Suprapubic skin (tissue), 3 donors: ENCODE measurements at regions not wholly inside any gene's neighbourhood (a gene's known extent, or its start where the extent isn't known, plus 50 kb on each side); places are given as distances from the start of the nearest gene placed in this dataset.

Experiments used
- POLR2A ChIP-seq, 2 donors: fragments of 450-650 bp; IDR thresholded peaks; one replicate each; pipeline ENCODE4 v1.6.1; 2017; ENCODE audit warnings: antibody characterized with exemption in 2 of 2, mild to moderate bottlenecking in 2 of 2, moderate library complexity in 2 of 2
- TF ChIP-seq, protein P1 (sequence below), 2 donors: fragments of 200-600 bp in 1 of 2; fragments of 450-650 bp in 1 of 2; sonication (generic) in 1 of 2; IDR thresholded peaks; one replicate each; pipeline ENCODE4 v1.5.1; 2016 to 2019; ENCODE audit warnings: antibody characterized with exemption in 2 of 2, mild to moderate bottlenecking in 1 of 2, moderate library complexity in 1 of 2

DNA sequence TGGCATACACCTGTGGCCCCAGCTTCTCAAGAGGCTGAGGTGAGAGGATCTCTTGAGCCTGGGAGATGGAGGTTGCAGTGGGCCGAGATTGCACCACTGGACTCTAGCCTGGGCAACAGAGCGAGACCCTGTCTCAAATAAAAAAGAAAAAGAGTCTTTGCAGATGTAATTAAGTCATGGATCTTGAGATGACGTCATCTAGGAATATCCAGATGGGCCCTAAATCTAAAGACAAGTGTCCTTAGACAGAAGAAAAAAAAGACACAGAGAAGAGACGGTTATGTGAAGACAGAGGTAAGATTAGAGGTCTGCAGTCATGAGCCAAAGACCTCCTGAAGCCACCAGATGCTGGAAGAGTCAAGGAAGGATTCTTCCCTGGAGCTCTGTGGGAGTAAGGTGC lies 74.3 kb downstream of the RHOB start:
- TF ChIP-seq, protein P1, sequence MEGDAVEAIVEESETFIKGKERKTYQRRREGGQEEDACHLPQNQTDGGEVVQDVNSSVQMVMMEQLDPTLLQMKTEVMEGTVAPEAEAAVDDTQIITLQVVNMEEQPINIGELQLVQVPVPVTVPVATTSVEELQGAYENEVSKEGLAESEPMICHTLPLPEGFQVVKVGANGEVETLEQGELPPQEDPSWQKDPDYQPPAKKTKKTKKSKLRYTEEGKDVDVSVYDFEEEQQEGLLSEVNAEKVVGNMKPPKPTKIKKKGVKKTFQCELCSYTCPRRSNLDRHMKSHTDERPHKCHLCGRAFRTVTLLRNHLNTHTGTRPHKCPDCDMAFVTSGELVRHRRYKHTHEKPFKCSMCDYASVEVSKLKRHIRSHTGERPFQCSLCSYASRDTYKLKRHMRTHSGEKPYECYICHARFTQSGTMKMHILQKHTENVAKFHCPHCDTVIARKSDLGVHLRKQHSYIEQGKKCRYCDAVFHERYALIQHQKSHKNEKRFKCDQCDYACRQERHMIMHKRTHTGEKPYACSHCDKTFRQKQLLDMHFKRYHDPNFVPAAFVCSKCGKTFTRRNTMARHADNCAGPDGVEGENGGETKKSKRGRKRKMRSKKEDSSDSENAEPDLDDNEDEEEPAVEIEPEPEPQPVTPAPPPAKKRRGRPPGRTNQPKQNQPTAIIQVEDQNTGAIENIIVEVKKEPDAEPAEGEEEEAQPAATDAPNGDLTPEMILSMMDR (IDR thresholded peaks at IDR 0.05): no peak
- no peak for TF ChIP-seq POLR2A (IDR thresholded peaks at IDR 0.05)
